M059J (cell line): ENCODE measurements at regions not wholly inside any gene's neighbourhood (a gene's known extent, or its start where the extent isn't known, plus 50 kb on each side); places are given as distances from the start of the nearest gene placed in this dataset.
"Not testable (repeated sequence)": the region's sequence is repeated elsewhere in the genome, so short reads cannot be mapped to it uniquely, and the experiment has no call there.

ENCODE experiments used
- DNase-seq: peaks from one replicate; pipeline ENCODE4 v3.0.0-alpha.2; 2012; ENCODE audit warnings: low read depth

- peak; percentile 19 for DNase-seq
Measured at GRCh38 chr5:89083791-89084190, 200.8 kb upstream of the MEF2C start.

- no peak for DNase-seq
Measured at GRCh38 chr5:89081360-89081759, 198.4 kb upstream of the MEF2C start.

GRCh38 chr5:89080467-89081116 lies 197.6 kb upstream of the MEF2C start:
- no peak for DNase-seq

GRCh38 chr5:89072842-89073672 lies 190.1 kb upstream of the MEF2C start:
- DNase-seq = no peak

- no peak for DNase-seq
Measured at GRCh38 chr5:89071941-89072331, 189.0 kb upstream of the MEF2C start.

GRCh38 chr5:89071101-89071940 lies 188.3 kb upstream of the MEF2C start:
- no peak for DNase-seq

- DNase-seq = no peak
Measured at GRCh38 chr5:89069591-89069990, 186.6 kb upstream of the MEF2C start.

GRCh38 chr5:89067362-89067761 lies 184.4 kb upstream of the MEF2C start:
- no peak for DNase-seq

GRCh38 chr5:89065919-89066318 lies 182.9 kb upstream of the MEF2C start:
- no peak for DNase-seq

- no peak for DNase-seq
Measured at GRCh38 chr5:89064736-89065135, 181.8 kb upstream of the MEF2C start.

- DNase-seq = peak; percentile 11
Measured at GRCh38 chr5:89064054-89064453, 181.1 kb upstream of the MEF2C start.

GRCh38 chr5:89060768-89061167 lies 177.8 kb upstream of the MEF2C start:
- no peak for DNase-seq

GRCh38 chr5:89059274-89059673 lies 176.3 kb upstream of the MEF2C start:
- DNase-seq = no peak

GRCh38 chr5:89055695-89056085 lies 172.7 kb upstream of the MEF2C start:
- DNase-seq = no peak

- DNase-seq = no peak
Measured at GRCh38 chr5:89055015-89055694, 172.2 kb upstream of the MEF2C start.

GRCh38 chr5:89053547-89053946 lies 170.6 kb upstream of the MEF2C start:
- no peak for DNase-seq

GRCh38 chr5:89050062-89050461 lies 167.1 kb upstream of the MEF2C start:
- not testable (repeated sequence) for DNase-seq

- DNase-seq = peak; percentile 83
Measured at GRCh38 chr5:89047571-89047970, 164.6 kb upstream of the MEF2C start.

- no peak for DNase-seq
Measured at GRCh38 chr5:89045216-89045615, 162.2 kb upstream of the MEF2C start.

GRCh38 chr5:89044674-89045200 lies 161.8 kb upstream of the MEF2C start:
- no peak for DNase-seq

GRCh38 chr5:89043676-89044075 lies 160.7 kb upstream of the MEF2C start:
- peak; percentile 69 for DNase-seq

GRCh38 chr5:89042746-89043145 lies 159.8 kb upstream of the MEF2C start:
- DNase-seq = no peak
